ENCODE measurements at regions not wholly inside any gene's neighbourhood (a gene's known extent, or its start where the extent isn't known, plus 50 kb on each side); places are given as distances from the start of the nearest gene placed in this dataset.

GRCh38 chr12:118690506-118690905, 290.8 kb upstream of the SRRM4 start:
- DNase-seq (ENCODE audit: low spot score) (no peak), ATAC-seq (no peak)
- H3K4me1 Mint-ChIP-seq, result peaks cover 5% of the 10 kb centered on the region; the same call in 2 of the 3 replicates
- no peak overlapping the region for H3K27ac Mint-ChIP-seq
- Histone ChIP-seq H3K4me3 (no peak overlapping the region), H3K27me3 (ENCODE audit: insufficient read depth) (no peaks in the 10 kb centered on the region), H4K20me1 (replicated peaks; ENCODE audit: insufficient read depth) (no peaks in the 10 kb centered on the region), H3K36me3 (ENCODE audit: insufficient read depth) (no peaks in the 10 kb centered on the region), H3K27ac (ENCODE audit: low read depth) (no peak overlapping the region), H3K4me1 (ENCODE audit: insufficient read depth) (no peaks in the 10 kb centered on the region), H2AFZ (no peak overlapping the region), H3K79me2 (replicated peaks; ENCODE audit: insufficient read depth) (no peaks in the 10 kb centered on the region), H3K9me2 (ENCODE audit: insufficient read depth) (peaks cover 11% of the 10 kb centered on the region), H3K4me2 (no peak overlapping the region), H3F3A (replicated peaks; ENCODE audit: low read depth) (no peaks in the 10 kb centered on the region)
- H3K36me3 Mint-ChIP-seq (ENCODE audit: low read depth), result no peaks in the 10 kb centered on the region
- TF ChIP-seq CREB1 (CRISPR knock-in tag; IDR thresholded peaks at IDR 0.05; ENCODE audit: low read depth) (no peak), ZNF114 (CRISPR knock-in tag; IDR thresholded peaks at IDR 0.05) (no peak), STAT1 (IDR thresholded peaks at IDR 0.05; ENCODE audit: unreplicated experiment) (no peak), REST (IDR thresholded peaks at IDR 0.05; ENCODE audit: unreplicated experiment) (no peak), JUNB (IDR thresholded peaks at IDR 0.05; ENCODE audit: unreplicated experiment) (no peak), CTCF (conservative IDR thresholded peaks at IDR 0.05; ENCODE audit: low read depth in 2 of 2) (no peak), ETS1 (IDR thresholded peaks at IDR 0.05) (no peak), EZH2phosphoT487 (IDR thresholded peaks at IDR 0.05; ENCODE audit: unreplicated experiment) (no peak), ZNF331 (CRISPR knock-in tag; IDR thresholded peaks at IDR 0.05; ENCODE audit: low read depth) (no peak), ZNF462 (CRISPR knock-in tag; IDR thresholded peaks at IDR 0.05) (no peak), POLR2AphosphoS5 (IDR thresholded peaks at IDR 0.05; ENCODE audit: low read depth) (no peak), EZH2 (IDR thresholded peaks at IDR 0.05; ENCODE audit: low read depth, unreplicated experiment) (no peak), NANOG (IDR thresholded peaks at IDR 0.05; ENCODE audit: borderline replicate concordance) (no peak)
- H3K4me3 Mint-ChIP-seq, result no peak overlapping the region
- no peaks in the 10 kb centered on the region for H3K9me3 Mint-ChIP-seq
- H3K27me3 Mint-ChIP-seq (ENCODE audit: insufficient read depth, low read depth, poor library complexity), result no peaks in the 10 kb centered on the region

All from GM23338 (cell line).